ENCODE measurements at regions not wholly inside any gene's neighbourhood (a gene's known extent, or its start where the extent isn't known, plus 50 kb on each side); places are given as distances from the start of the nearest gene placed in this dataset.

DNA sequence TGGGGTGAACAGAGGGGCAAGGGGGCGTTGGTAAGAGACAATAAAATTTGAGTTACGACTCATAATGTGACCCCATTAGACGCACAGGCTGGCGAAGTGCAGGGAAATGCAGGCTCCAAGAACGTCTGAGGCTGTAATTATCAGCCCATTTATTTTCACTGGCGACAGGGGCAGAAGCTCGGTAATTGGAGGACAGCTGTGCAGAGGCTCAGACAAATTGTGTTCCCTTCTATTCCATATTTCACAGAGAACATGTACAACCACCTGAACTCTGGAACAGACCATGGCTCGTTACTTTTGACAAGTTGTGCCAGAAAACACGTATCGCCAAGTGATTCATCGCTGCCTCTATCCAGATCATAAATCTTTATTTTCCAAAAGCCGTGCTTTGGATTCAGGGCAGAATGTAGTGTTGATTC, 137.3 kb upstream of the FRMD4A start:
- no peak for TF ChIP-seq POLR2A (IDR thresholded peaks at IDR 0.05)
- TF ChIP-seq, protein P1, sequence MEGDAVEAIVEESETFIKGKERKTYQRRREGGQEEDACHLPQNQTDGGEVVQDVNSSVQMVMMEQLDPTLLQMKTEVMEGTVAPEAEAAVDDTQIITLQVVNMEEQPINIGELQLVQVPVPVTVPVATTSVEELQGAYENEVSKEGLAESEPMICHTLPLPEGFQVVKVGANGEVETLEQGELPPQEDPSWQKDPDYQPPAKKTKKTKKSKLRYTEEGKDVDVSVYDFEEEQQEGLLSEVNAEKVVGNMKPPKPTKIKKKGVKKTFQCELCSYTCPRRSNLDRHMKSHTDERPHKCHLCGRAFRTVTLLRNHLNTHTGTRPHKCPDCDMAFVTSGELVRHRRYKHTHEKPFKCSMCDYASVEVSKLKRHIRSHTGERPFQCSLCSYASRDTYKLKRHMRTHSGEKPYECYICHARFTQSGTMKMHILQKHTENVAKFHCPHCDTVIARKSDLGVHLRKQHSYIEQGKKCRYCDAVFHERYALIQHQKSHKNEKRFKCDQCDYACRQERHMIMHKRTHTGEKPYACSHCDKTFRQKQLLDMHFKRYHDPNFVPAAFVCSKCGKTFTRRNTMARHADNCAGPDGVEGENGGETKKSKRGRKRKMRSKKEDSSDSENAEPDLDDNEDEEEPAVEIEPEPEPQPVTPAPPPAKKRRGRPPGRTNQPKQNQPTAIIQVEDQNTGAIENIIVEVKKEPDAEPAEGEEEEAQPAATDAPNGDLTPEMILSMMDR (IDR thresholded peaks at IDR 0.05), result no peak
- Histone ChIP-seq H3K9me3 (peaks cover 0 to 8% (median 0%) of the 10 kb centered on the region in 12 donors), H3K27me3 (peaks cover 0 to 12% (median 0%) of the 10 kb centered on the region in 9 donors), H3K4me3 (no peak overlapping the region), H3K4me1 (no peaks in the 10 kb centered on the region), H3K27ac (no peak overlapping the region), H3K36me3 (no peaks in the 10 kb centered on the region)
- no peak for DNase-seq
- intact Hi-C loops (cut with DNase I), result no loop called here
- no peak for ATAC-seq
- WGBS, 4 donors, result 84 to 87% (median 86%) methylated on average over 12 of the region's 12 CpGs

GRCh38 chr10:14466257-14466656, 135.5 kb upstream of the FRMD4A start:
- H3K9me3 ChIP-seq, result peaks cover 0 to 8% (median 0%) of the 10 kb centered on the region in 12 donors
- peak in 1 of 4 donors; percentile 49 for ATAC-seq
- TF ChIP-seq POLR2A (IDR thresholded peaks at IDR 0.05), result no peak
- TF ChIP-seq, protein P1 (IDR thresholded peaks at IDR 0.05), result no peak
- H3K27ac ChIP-seq, result no peak overlapping the region
- WGBS, 4 donors, result 27 to 41% (median 32%) methylated on average over 3 of the region's 3 CpGs
- no peak for DNase-seq
- peaks cover 0 to 12% (median 0%) of the 10 kb centered on the region in 9 donors for H3K27me3 ChIP-seq
- intact Hi-C loops (cut with DNase I), result no loop called here
- no peaks in the 10 kb centered on the region for H3K4me1 ChIP-seq
- no peak overlapping the region for H3K4me3 ChIP-seq
- no peaks in the 10 kb centered on the region for H3K36me3 ChIP-seq

GRCh38 chr10:14460447-14460846, 129.7 kb upstream of the FRMD4A start:
- intact Hi-C loops (cut with DNase I), result no loop called here
- no peak for TF ChIP-seq POLR2A (IDR thresholded peaks at IDR 0.05)
- TF ChIP-seq, protein P1 (IDR thresholded peaks at IDR 0.05), result no peak
- ATAC-seq (no peak), DNase-seq (no peak)
- no peaks in the 10 kb centered on the region for H3K27me3 ChIP-seq
- no peak overlapping the region for H3K4me3 ChIP-seq
- 90 to 97% (median 92%) methylated on average over 2 of the region's 2 CpGs for WGBS, 4 donors
- H3K27ac ChIP-seq, result no peak overlapping the region
- no peaks in the 10 kb centered on the region for H3K36me3 ChIP-seq
- peaks cover 0 to 9% (median 0%) of the 10 kb centered on the region in 12 donors for H3K4me1 ChIP-seq
- peaks cover 0 to 8% (median 0%) of the 10 kb centered on the region in 12 donors for H3K9me3 ChIP-seq

- DNase-seq, result no peak
- TF ChIP-seq POLR2A (IDR thresholded peaks at IDR 0.05), result no peak
- TF ChIP-seq, protein P1 (IDR thresholded peaks at IDR 0.05), result no peak
- Histone ChIP-seq H3K4me3 (no peak overlapping the region), H3K27me3 (no peaks in the 10 kb centered on the region), H3K9me3 (peaks cover 0 to 8% (median 0%) of the 10 kb centered on the region in 12 donors), H3K4me1 (peaks cover 0 to 9% (median 0%) of the 10 kb centered on the region in 12 donors), H3K27ac (no peak overlapping the region), H3K36me3 (no peaks in the 10 kb centered on the region)
- intact Hi-C loops (cut with DNase I), result no loop called here
- peak in 2 of 4 donors; percentile 36 to 79 for ATAC-seq
- 19 to 46% (median 35%) methylated on average over 2 of the region's 2 CpGs for whole genome bisulfite sequencing, 4 donors
Measured at GRCh38 chr10:14459665-14460064, 128.9 kb upstream of the FRMD4A start.

Measured in heart left ventricle (tissue), 16 donors.